ENCODE measurements at regions not wholly inside any gene's neighbourhood (a gene's known extent, or its start where the extent isn't known, plus 50 kb on each side); places are given as distances from the start of the nearest gene placed in this dataset.
"Not testable (repeated sequence)": the region's sequence is repeated elsewhere in the genome, so short reads cannot be mapped to it uniquely, and the experiment has no call there.

- TF ChIP-seq POLR2A (IDR thresholded peaks at IDR 0.05; ENCODE audit: low read length) (no peak), GATA1 (IDR thresholded peaks at IDR 0.05; ENCODE audit: low read depth, low read length) (no peak)
Measured at GRCh38 chr7:9031386-9031785, 598.0 kb downstream of the NXPH1 start.

GRCh38 chr7:9036080-9036479 lies 602.7 kb downstream of the NXPH1 start:
- DNase-seq, result no peak
- no peak for TF ChIP-seq POLR2A (IDR thresholded peaks at IDR 0.05; ENCODE audit: low read length)
- TF ChIP-seq GATA1 (IDR thresholded peaks at IDR 0.05; ENCODE audit: low read depth, low read length), result no peak

More at GRCh38 chr7:9031386-9031785, 598.0 kb downstream of the NXPH1 start:
- no peak for DNase-seq

- no peak for DNase-seq
- TF ChIP-seq GATA1 (IDR thresholded peaks at IDR 0.05; ENCODE audit: low read depth, low read length), result no peak
- TF ChIP-seq POLR2A (IDR thresholded peaks at IDR 0.05; ENCODE audit: low read length), result no peak
Measured at GRCh38 chr7:9071160-9071762, 637.9 kb downstream of the NXPH1 start.

- not testable (repeated sequence) for DNase-seq
Measured at GRCh38 chr7:9075774-9076173, 642.4 kb downstream of the NXPH1 start.

- TF ChIP-seq GATA1 (IDR thresholded peaks at IDR 0.05; ENCODE audit: low read depth, low read length) (no peak), POLR2A (IDR thresholded peaks at IDR 0.05; ENCODE audit: low read length) (no peak)
- DNase-seq, result no peak
Measured at GRCh38 chr7:9082203-9082602, 648.8 kb downstream of the NXPH1 start.

GRCh38 chr7:9083837-9084236 lies 650.4 kb downstream of the NXPH1 start:
- no peak for DNase-seq
- TF ChIP-seq POLR2A (IDR thresholded peaks at IDR 0.05; ENCODE audit: low read length) (no peak), GATA1 (IDR thresholded peaks at IDR 0.05; ENCODE audit: low read depth, low read length) (no peak)

- TF ChIP-seq POLR2A (IDR thresholded peaks at IDR 0.05; ENCODE audit: low read length) (no peak), GATA1 (IDR thresholded peaks at IDR 0.05; ENCODE audit: low read depth, low read length) (no peak)
- DNase-seq, result no peak
Measured at GRCh38 chr7:9091282-9091681, 657.9 kb downstream of the NXPH1 start.

- DNase-seq, result no peak
- no peak for TF ChIP-seq POLR2A (IDR thresholded peaks at IDR 0.05; ENCODE audit: low read length)
- no peak for TF ChIP-seq GATA1 (IDR thresholded peaks at IDR 0.05; ENCODE audit: low read depth, low read length)
Measured at GRCh38 chr7:9097565-9098060, 664.2 kb downstream of the NXPH1 start.

- DNase-seq, result no peak
- no peak for TF ChIP-seq POLR2A (IDR thresholded peaks at IDR 0.05; ENCODE audit: low read length)
- TF ChIP-seq GATA1 (IDR thresholded peaks at IDR 0.05; ENCODE audit: low read depth, low read length), result no peak
Measured at GRCh38 chr7:9100289-9100688, 666.9 kb downstream of the NXPH1 start.

GRCh38 chr7:9102846-9103245 lies 669.4 kb downstream of the NXPH1 start:
- TF ChIP-seq GATA1 (IDR thresholded peaks at IDR 0.05; ENCODE audit: low read depth, low read length), result no peak
- no peak for TF ChIP-seq POLR2A (IDR thresholded peaks at IDR 0.05; ENCODE audit: low read length)
- no peak for DNase-seq

- no peak for TF ChIP-seq POLR2A (IDR thresholded peaks at IDR 0.05; ENCODE audit: low read length)
- no peak for TF ChIP-seq GATA1 (IDR thresholded peaks at IDR 0.05; ENCODE audit: low read depth, low read length)
- DNase-seq, result no peak
Measured at GRCh38 chr7:9106747-9107146, 673.3 kb downstream of the NXPH1 start.

GRCh38 chr7:9120331-9120730 lies 686.9 kb downstream of the NXPH1 start:
- no peak for DNase-seq
- TF ChIP-seq GATA1 (IDR thresholded peaks at IDR 0.05; ENCODE audit: low read depth, low read length), result no peak
- TF ChIP-seq POLR2A (IDR thresholded peaks at IDR 0.05; ENCODE audit: low read length), result no peak

GRCh38 chr7:9124320-9124719 lies 690.9 kb downstream of the NXPH1 start:
- TF ChIP-seq POLR2A (IDR thresholded peaks at IDR 0.05; ENCODE audit: low read length), result no peak
- no peak for TF ChIP-seq GATA1 (IDR thresholded peaks at IDR 0.05; ENCODE audit: low read depth, low read length)

GRCh38 chr7:9125246-9125645 lies 691.8 kb downstream of the NXPH1 start:
- TF ChIP-seq GATA1 (IDR thresholded peaks at IDR 0.05; ENCODE audit: low read depth, low read length), result no peak
- TF ChIP-seq POLR2A (IDR thresholded peaks at IDR 0.05; ENCODE audit: low read length), result no peak
- no peak for DNase-seq

More at GRCh38 chr7:9124320-9124719, 690.9 kb downstream of the NXPH1 start:
- DNase-seq, result no peak

GRCh38 chr7:9127901-9128300 lies 694.5 kb downstream of the NXPH1 start:
- TF ChIP-seq GATA1 (IDR thresholded peaks at IDR 0.05; ENCODE audit: low read depth, low read length) (no peak), POLR2A (IDR thresholded peaks at IDR 0.05; ENCODE audit: low read length) (no peak)
- no peak for DNase-seq

Data from erythroblast (primary cell).